Common myeloid progenitor, CD34-positive (primary cell): ENCODE measurements at regions not wholly inside any gene's neighbourhood (a gene's known extent, or its start where the extent isn't known, plus 50 kb on each side); places are given as distances from the start of the nearest gene placed in this dataset.
A peak's percentile ranks its signal among the peaks of the same experiment; 100 is the strongest.

Experiments
- CTCF ChIA-PET: fragments of 350-600 bp; sonication (Branson Sonifier 250); formaldehyde crosslinking; loops from one replicate; lab custom pipeline; 2021; ENCODE audit warnings: antibody characterized with exemption; lab: Charles Lee
- POLR2A ChIA-PET: fragments of 350-600 bp; sonication (Branson Sonifier 250); formaldehyde crosslinking; loops from one replicate; lab custom pipeline; 2021; ENCODE audit warnings: antibody characterized with exemption; lab: Charles Lee
- DNase-seq, 3 donors: peaks; one replicate each; pipeline versions ENCODE4 v3.0.0 to v3.0.0-alpha.2; 2013
- H3K27ac ChIP-seq, 2 experiments: 1 replicate in 1 of 2; 2 replicates in 1 of 2; pipeline ENCODE4 v1.7.0; 2013; ENCODE audit warnings: inconsistent platforms in 2 of 2, low read length in 2 of 2, mild to moderate bottlenecking in 2 of 2, low read depth in 1 of 2, moderate library complexity in 1 of 2; ENCODE audit not compliant: severe bottlenecking in 2 of 2, insufficient read depth in 1 of 2, poor library complexity in 1 of 2
- H3K27me3 ChIP-seq, 5 experiments: replicated peaks in 2 of 5; 1 replicate in 3 of 5; 2 replicates in 2 of 5; pipeline versions ENCODE4 v1.6.1 to v1.7.0; 2013; ENCODE audit warnings: low read length in 4 of 5, mild to moderate bottlenecking in 2 of 5, moderate library complexity in 2 of 5, inconsistent platforms in 1 of 5; ENCODE audit not compliant: insufficient read depth in 5 of 5, control insufficient read depth in 4 of 5
- H3K36me3 ChIP-seq, 4 experiments: 1 replicate in 2 of 4; 2 replicates in 2 of 4; pipeline versions ENCODE4 v1.6.1 to v1.7.0; 2013; ENCODE audit warnings: low read length in 3 of 4, control low read depth in 1 of 4, mild to moderate bottlenecking in 1 of 4; ENCODE audit not compliant: control insufficient read depth in 4 of 4, insufficient read depth in 4 of 4
- H3K4me1 ChIP-seq, 4 experiments: 1 replicate in 3 of 4; 2 replicates in 1 of 4; pipeline versions ENCODE4 v1.6.1 to v1.7.1; 2013; ENCODE audit warnings: low read length in 3 of 4, mild to moderate bottlenecking in 3 of 4, control low read depth in 1 of 4, inconsistent platforms in 1 of 4, moderate library complexity in 1 of 4; ENCODE audit not compliant: control insufficient read depth in 4 of 4, insufficient read depth in 4 of 4; ENCODE audit errors: control extremely low read depth in 1 of 4
- H3K4me3 ChIP-seq, 7 experiments: 1 replicate in 4 of 7; 2 replicates in 3 of 7; pipeline versions ENCODE4 v1.5.1 to v1.7.0; 2013; ENCODE audit warnings: mild to moderate bottlenecking in 7 of 7, low read length in 6 of 7, moderate library complexity in 6 of 7, inconsistent platforms in 2 of 7, low read depth in 2 of 7, control low read depth in 1 of 7; ENCODE audit not compliant: insufficient read depth in 4 of 7, control insufficient read depth in 1 of 7; ENCODE audit errors: extremely low read depth in 1 of 7
- H3K9me3 ChIP-seq, 5 experiments: 1 replicate in 4 of 5; 2 replicates in 1 of 5; pipeline versions ENCODE4 v1.6.1 to v1.7.1; 2013; ENCODE audit warnings: low read length in 4 of 5, mild to moderate bottlenecking in 2 of 5, inconsistent platforms in 1 of 5, low read depth in 1 of 5, moderate library complexity in 1 of 5; ENCODE audit not compliant: control insufficient read depth in 4 of 5, insufficient read depth in 2 of 5; ENCODE audit errors: control extremely low read depth in 1 of 5
- WGBS: methylation state at CpG from one replicate; pipeline ENCODE4 v1.1.5; 2013; ENCODE audit not compliant: insufficient coverage; 5-methylcytosine and 5-hydroxymethylcytosine counted together

GRCh38 chr1:22340873-22341272, 110.8 kb upstream of the ZBTB40 start:
- no peak overlapping the region for H3K27ac ChIP-seq
- H3K4me3 ChIP-seq, result no peak overlapping the region
- ChIA-PET CTCF (no interaction called here), POLR2A (no interaction called here)
- peaks cover 0 to 69% (median 22%) of the 10 kb centered on the region in 5 experiments for H3K27me3 ChIP-seq
- H3K4me1 ChIP-seq, result peaks cover 0 to 10% (median 5%) of the 10 kb centered on the region in 4 experiments
- no peaks in the 10 kb centered on the region for H3K36me3 ChIP-seq
- H3K9me3 ChIP-seq, result peaks cover 0 to 3% (median 0%) of the 10 kb centered on the region in 5 experiments
- WGBS, result 100% methylated on average over 1 of the region's 4 CpGs
- no peak for DNase-seq

- 7% methylated on average over 23 of the region's 28 CpGs for WGBS
- Histone ChIP-seq H3K4me1 (peaks cover 0 to 10% (median 5%) of the 10 kb centered on the region in 4 experiments), H3K27me3 (peaks cover 0 to 79% (median 28%) of the 10 kb centered on the region in 5 experiments), H3K4me3 (peak overlapping the region in 3 of 7 experiments; percentile 3 to 26 (median 11)), H3K36me3 (no peaks in the 10 kb centered on the region), H3K27ac (no peak overlapping the region), H3K9me3 (peaks cover 0 to 3% (median 0%) of the 10 kb centered on the region in 5 experiments)
- CTCF ChIA-PET, result no interaction called here
- DNase-seq, result peak; percentile 8 to 39 (median 23)
- POLR2A ChIA-PET, result no interaction called here
Measured at GRCh38 chr1:22341791-22342605, 109.7 kb upstream of the ZBTB40 start.

GRCh38 chr1:22342734-22343191, 108.9 kb upstream of the ZBTB40 start:
- Histone ChIP-seq H3K36me3 (no peaks in the 10 kb centered on the region), H3K9me3 (no peaks in the 10 kb centered on the region), H3K4me1 (peaks cover 0 to 10% (median 5%) of the 10 kb centered on the region in 4 experiments), H3K27me3 (peaks cover 0 to 83% (median 28%) of the 10 kb centered on the region in 5 experiments), H3K27ac (no peak overlapping the region), H3K4me3 (no peak overlapping the region)
- CTCF ChIA-PET, result no interaction called here
- 55% methylated on average over 7 of the region's 8 CpGs for WGBS
- no peak for DNase-seq
- POLR2A ChIA-PET, result no interaction called here

- no peak for DNase-seq
- H3K4me3 ChIP-seq, result no peak overlapping the region
- CTCF ChIA-PET, result no interaction called here
- POLR2A ChIA-PET, result no interaction called here
- no peaks in the 10 kb centered on the region for H3K36me3 ChIP-seq
- peaks cover 2 to 92% (median 38%) of the 10 kb centered on the region in 5 experiments for H3K27me3 ChIP-seq
- H3K27ac ChIP-seq, result no peak overlapping the region
- no peaks in the 10 kb centered on the region for H3K9me3 ChIP-seq
- H3K4me1 ChIP-seq, result peaks cover 0 to 10% (median 5%) of the 10 kb centered on the region in 4 experiments
- 79% methylated on average over 28 of the region's 29 CpGs for WGBS
Measured at GRCh38 chr1:22343456-22344328, 108.0 kb upstream of the ZBTB40 start.

GRCh38 chr1:22344329-22344630, 107.4 kb upstream of the ZBTB40 start:
- no peak for DNase-seq
- Histone ChIP-seq H3K4me1 (peaks cover 0 to 10% (median 5%) of the 10 kb centered on the region in 4 experiments), H3K9me3 (no peaks in the 10 kb centered on the region), H3K27me3 (peaks cover 3 to 93% (median 39%) of the 10 kb centered on the region in 5 experiments), H3K4me3 (no peak overlapping the region), H3K36me3 (no peaks in the 10 kb centered on the region), H3K27ac (no peak overlapping the region)
- POLR2A ChIA-PET, result no interaction called here
- CTCF ChIA-PET, result no interaction called here
- 78% methylated on average over 5 of the region's 5 CpGs for WGBS

GRCh38 chr1:22344851-22345560, 106.6 kb upstream of the ZBTB40 start:
- no peak for DNase-seq
- H3K4me3 ChIP-seq, result no peak overlapping the region
- H3K4me1 ChIP-seq, result peaks cover 0 to 10% (median 5%) of the 10 kb centered on the region in 4 experiments
- WGBS, result 96% methylated on average over 13 of the region's 17 CpGs
- no peaks in the 10 kb centered on the region for H3K9me3 ChIP-seq
- ChIA-PET POLR2A (no interaction called here), CTCF (interaction anchor here (1.1 kb wide), 1 partner anchor 47 kb away, joined by 4 read pairs; no protein-coding TSS in a partner anchor)
- no peaks in the 10 kb centered on the region for H3K36me3 ChIP-seq
- H3K27me3 ChIP-seq, result peaks cover 3 to 93% (median 45%) of the 10 kb centered on the region in 5 experiments
- no peak overlapping the region for H3K27ac ChIP-seq
